ENCODE measurements at regions not wholly inside any gene's neighbourhood (a gene's known extent, or its start where the extent isn't known, plus 50 kb on each side); places are given as distances from the start of the nearest gene placed in this dataset.
"Not testable (repeated sequence)": the region's sequence is repeated elsewhere in the genome, so short reads cannot be mapped to it uniquely, and the experiment has no call there.

GRCh38 chr4:4090720-4091119 is 136.0 kb downstream of the OTOP1 start:
- H3K9me3 ChIP-seq; H3K36me3 ChIP-seq; H3K27me3 ChIP-seq (replicated peaks; ENCODE audit: insufficient read depth); DNase-seq (ENCODE audit: low spot score); H3K4me3 ChIP-seq; H3K27ac ChIP-seq; intact Hi-C loops (cut with DNase I); H3K4me1 ChIP-seq (replicated peaks): not testable (repeated sequence)
- 41% methylated on average over 4 of the region's 4 CpGs for WGBS

- H3K27ac ChIP-seq; DNase-seq (ENCODE audit: low spot score); H3K4me1 ChIP-seq (replicated peaks); H3K36me3 ChIP-seq; H3K27me3 ChIP-seq (replicated peaks; ENCODE audit: insufficient read depth); H3K9me3 ChIP-seq; H3K4me3 ChIP-seq; intact Hi-C loops (cut with DNase I): not testable (repeated sequence)
- WGBS, result 85% methylated on average over 4 of the region's 4 CpGs
Observed at GRCh38 chr4:4092159-4092558, 134.6 kb downstream of the OTOP1 start.

DNA sequence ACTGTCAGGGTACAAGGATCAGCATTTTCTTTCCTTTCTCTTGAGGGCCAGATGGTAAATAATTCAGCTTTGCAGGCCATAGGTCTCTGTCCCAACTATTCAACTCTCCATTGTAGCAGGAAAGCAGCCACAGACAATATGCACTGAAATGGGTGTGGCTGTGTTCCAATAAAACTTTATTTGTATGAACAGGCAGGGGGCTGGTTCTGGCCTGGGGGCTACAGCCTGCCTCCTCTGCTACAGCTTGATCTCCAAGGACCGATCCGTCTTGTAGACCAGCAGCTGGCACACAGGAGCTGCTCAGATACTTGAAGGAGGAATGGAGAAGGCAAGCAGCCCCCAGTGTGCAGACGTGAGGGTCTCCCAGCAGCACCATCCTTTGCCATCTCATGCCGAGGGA is 127.1 kb downstream of the OTOP1 start:
- not testable (repeated sequence) for H3K36me3 ChIP-seq; H3K4me3 ChIP-seq; H3K4me1 ChIP-seq (replicated peaks); H3K27me3 ChIP-seq (replicated peaks; ENCODE audit: insufficient read depth); H3K9me3 ChIP-seq; H3K27ac ChIP-seq; DNase-seq (ENCODE audit: low spot score)
- intact Hi-C loops (cut with DNase I), result loop anchor here (10.0 kb wide), 1 partner anchor 115 kb away; no protein-coding TSS in a partner anchor
- WGBS, result 64% methylated on average over 3 of the region's 4 CpGs

- H3K4me3 ChIP-seq, result peak overlapping the region in 1 of 2 donors; percentile 22
- not testable (repeated sequence) for H3K27me3 ChIP-seq (replicated peaks; ENCODE audit: insufficient read depth); H3K36me3 ChIP-seq; H3K9me3 ChIP-seq; H3K4me1 ChIP-seq (replicated peaks); H3K27ac ChIP-seq; DNase-seq (ENCODE audit: low spot score)
- intact Hi-C loops (cut with DNase I), result loop anchor here (10.0 kb wide), 1 partner anchor 122 kb away; no protein-coding TSS in a partner anchor
- 0% methylated on average over 9 of the region's 36 CpGs for WGBS
Observed at GRCh38 chr4:4106923-4107322, 119.8 kb downstream of the OTOP1 start.

GRCh38 chr4:4107411-4108107 is 119.2 kb downstream of the OTOP1 start:
- H3K9me3 ChIP-seq; H3K27ac ChIP-seq; H3K4me1 ChIP-seq (replicated peaks); H3K27me3 ChIP-seq (replicated peaks; ENCODE audit: insufficient read depth); H3K36me3 ChIP-seq: not testable (repeated sequence)
- DNase-seq (ENCODE audit: low spot score), result peak; percentile 36
- intact Hi-C loops (cut with DNase I), result loop anchor here (10.0 kb wide), 1 partner anchor 123 kb away; no protein-coding TSS in a partner anchor
- peak in 3 of 4 experiments; percentile 41 to 84 (median 68) for TF ChIP-seq CTCF (IDR thresholded peaks at IDR 0.05)
- H3K4me3 ChIP-seq, result peak overlapping the region in 1 of 2 donors; percentile 22
- 12% methylated on average over 44 of the region's 52 CpGs for WGBS

- intact Hi-C loops (cut with DNase I); H3K4me3 ChIP-seq; DNase-seq (ENCODE audit: low spot score); H3K27ac ChIP-seq; H3K4me1 ChIP-seq (replicated peaks); H3K27me3 ChIP-seq (replicated peaks; ENCODE audit: insufficient read depth); H3K36me3 ChIP-seq; H3K9me3 ChIP-seq: not testable (repeated sequence)
- 78% methylated on average over 12 of the region's 13 CpGs for WGBS
Observed at GRCh38 chr4:4115381-4115780, 111.3 kb downstream of the OTOP1 start.

- H3K4me1 ChIP-seq (replicated peaks); H3K4me3 ChIP-seq; DNase-seq (ENCODE audit: low spot score); H3K27ac ChIP-seq; H3K27me3 ChIP-seq (replicated peaks; ENCODE audit: insufficient read depth); intact Hi-C loops (cut with DNase I); H3K36me3 ChIP-seq; H3K9me3 ChIP-seq: not testable (repeated sequence)
- 0% methylated on average over 1 of the region's 1 CpG for WGBS
Observed at GRCh38 chr4:4116901-4117300, 109.8 kb downstream of the OTOP1 start.

DNA sequence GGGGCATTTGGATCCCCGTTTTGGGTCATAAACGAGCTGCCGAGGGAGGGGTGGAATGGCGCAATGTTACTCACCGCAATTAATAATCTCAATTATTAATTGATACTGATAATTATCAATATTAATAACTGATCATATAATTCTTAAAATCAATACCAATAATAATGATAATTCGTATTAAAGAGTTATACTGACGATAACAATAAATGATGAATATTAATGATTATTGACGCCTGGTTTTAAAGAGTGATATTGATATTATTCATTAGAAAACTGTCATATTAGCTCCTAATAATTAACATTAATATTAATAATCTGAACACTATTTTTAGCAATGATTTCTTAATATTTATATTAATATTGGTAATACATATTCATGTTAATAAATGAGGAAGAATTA is 92.4 kb downstream of the OTOP1 start:
- DNase-seq (ENCODE audit: low spot score); H3K4me3 ChIP-seq; H3K27me3 ChIP-seq (replicated peaks; ENCODE audit: insufficient read depth); H3K27ac ChIP-seq; H3K9me3 ChIP-seq; intact Hi-C loops (cut with DNase I); H3K36me3 ChIP-seq; H3K4me1 ChIP-seq (replicated peaks): not testable (repeated sequence)
- WGBS, result 70% methylated on average over 8 of the region's 8 CpGs

DNA sequence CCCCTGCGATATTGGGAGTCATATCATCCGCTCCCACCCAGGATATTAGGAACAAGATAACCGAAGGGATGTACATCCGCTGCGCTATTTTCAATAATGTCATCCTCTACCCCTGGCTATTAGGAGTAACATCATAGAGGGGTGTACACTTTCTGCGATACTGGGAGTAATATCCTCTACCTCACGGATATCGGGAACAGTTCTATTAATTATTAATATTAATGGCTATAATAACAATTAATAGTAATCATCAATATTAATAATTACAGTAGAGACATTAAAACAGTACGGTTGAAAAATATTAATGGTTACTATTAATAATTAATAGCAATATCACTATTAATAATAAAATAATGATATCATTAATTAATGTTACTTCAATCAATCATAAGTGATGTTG is 90.1 kb downstream of the OTOP1 start:
- WGBS, result 94% methylated on average over 9 of the region's 9 CpGs
- H3K9me3 ChIP-seq; H3K36me3 ChIP-seq; intact Hi-C loops (cut with DNase I); H3K4me3 ChIP-seq; DNase-seq (ENCODE audit: low spot score); H3K27me3 ChIP-seq (replicated peaks; ENCODE audit: insufficient read depth); H3K4me1 ChIP-seq (replicated peaks); H3K27ac ChIP-seq: not testable (repeated sequence)

Small RNA genes lying in the stretch of these regions (small RNA-seq; reads per million reads assigned to genes)
- 0 reads per million in 2 donors for gene AC116562.3

Data from prostate gland (tissue), 2 donors.